Posterior vena cava (tissue), 2 donors: ENCODE measurements at regions not wholly inside any gene's neighbourhood (a gene's known extent, or its start where the extent isn't known, plus 50 kb on each side); places are given as distances from the start of the nearest gene placed in this dataset.

Experiments
- DNase-seq: peaks from one replicate; pipeline ENCODE4 v3.0.0-alpha.2; 2020; ENCODE audit warnings: low spot score
- intact Hi-C, 2 donors: fragments of 100-400 bp; cut with DNase I; formaldehyde crosslinking; loops; one replicate each; pipeline versions ENCODE4 v1.14.1 to v1.14.2; 2022 to 2023
- donor health status: DM: yes; HTN: yes; CAD: no.
- donor health status: DM: yes; HTN: yes; CAD: no.

GRCh38 chr10:47136866-47137265, 163.1 kb upstream of the GDF10 start:
- intact Hi-C loops = loop anchor here in 1 of 2 donors (5.0 kb wide), 1 partner anchor 1160 kb away; no protein-coding TSS in a partner anchor
- no peak for DNase-seq

- DNase-seq = no peak
- intact Hi-C loops = loop anchor here in 1 of 2 donors (5.0 kb wide), 1 partner anchor 1160 kb away; no protein-coding TSS in a partner anchor
Observed at GRCh38 chr10:47137311-47137851, 162.6 kb upstream of the GDF10 start.

- DNase-seq = no peak
- intact Hi-C loops = loop anchor here in 1 of 2 donors (5.0 kb wide), 1 partner anchor 1158 kb away; no protein-coding TSS in a partner anchor
Observed at GRCh38 chr10:47139121-47139520, 160.9 kb upstream of the GDF10 start.

GRCh38 chr10:47140761-47141348, 159.1 kb upstream of the GDF10 start:
- DNase-seq = no peak
- intact Hi-C loops = no loop called here

- no peak for DNase-seq
- intact Hi-C loops = no loop called here
Observed at GRCh38 chr10:47141349-47141748, 158.6 kb upstream of the GDF10 start.

GRCh38 chr10:47143072-47143471, 156.9 kb upstream of the GDF10 start:
- DNase-seq = no peak
- intact Hi-C loops = no loop called here

- no peak for DNase-seq
- intact Hi-C loops = no loop called here
Observed at GRCh38 chr10:47143473-47143872, 156.5 kb upstream of the GDF10 start.

- no peak for DNase-seq
- intact Hi-C loops = no loop called here
Observed at GRCh38 chr10:47144525-47144924, 155.5 kb upstream of the GDF10 start.

GRCh38 chr10:47145290-47145934, 154.6 kb upstream of the GDF10 start:
- no peak for DNase-seq
- intact Hi-C loops = no loop called here

GRCh38 chr10:47146572-47146971, 153.4 kb upstream of the GDF10 start:
- peak; percentile 77 for DNase-seq
- intact Hi-C loops = no loop called here

- intact Hi-C loops = no loop called here
- no peak for DNase-seq
Observed at GRCh38 chr10:47147186-47147585, 152.8 kb upstream of the GDF10 start.

- intact Hi-C loops = no loop called here
- DNase-seq = no peak
Observed at GRCh38 chr10:47150581-47150980, 149.4 kb upstream of the GDF10 start.

GRCh38 chr10:47151920-47152319, 148.1 kb upstream of the GDF10 start:
- DNase-seq = no peak
- intact Hi-C loops = no loop called here

GRCh38 chr10:47152861-47153349, 147.1 kb upstream of the GDF10 start:
- no peak for DNase-seq
- intact Hi-C loops = no loop called here

- intact Hi-C loops = no loop called here
- DNase-seq = no peak
Observed at GRCh38 chr10:47154762-47155161, 145.2 kb upstream of the GDF10 start.

GRCh38 chr10:47156873-47157272, 143.1 kb upstream of the GDF10 start:
- no peak for DNase-seq
- intact Hi-C loops = no loop called here

- intact Hi-C loops = no loop called here
- DNase-seq = no peak
Observed at GRCh38 chr10:47158116-47159071, 141.6 kb upstream of the GDF10 start.

GRCh38 chr10:47159361-47160260, 140.4 kb upstream of the GDF10 start:
- intact Hi-C loops = no loop called here
- DNase-seq = no peak
